ENCODE measurements at regions not wholly inside any gene's neighbourhood (a gene's known extent, or its start where the extent isn't known, plus 50 kb on each side); places are given as distances from the start of the nearest gene placed in this dataset.

DNA sequence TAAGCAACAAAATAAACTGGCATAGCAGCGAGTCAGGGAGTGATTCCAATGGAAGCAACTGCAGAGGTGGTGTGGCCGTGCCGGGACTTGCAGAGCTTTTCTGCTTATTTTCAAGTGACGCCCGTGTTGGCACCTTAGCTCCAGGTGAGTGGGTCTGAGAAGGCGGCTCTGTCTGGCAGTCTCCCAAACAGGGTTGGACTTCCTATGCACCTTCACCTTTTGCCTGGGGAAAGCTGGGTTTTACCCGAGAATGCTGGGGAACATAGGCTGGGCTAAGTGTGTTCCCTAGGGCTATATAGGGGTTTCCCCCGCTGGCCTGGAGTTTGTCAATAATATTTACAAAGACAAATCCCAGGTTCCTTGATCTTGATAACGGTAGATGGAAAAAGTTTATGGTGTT, 179.9 kb upstream of the TBL1XR1 start:
- intact Hi-C loops (cut with DNase I; ENCODE audit: low total_unique reads): no loop called here
- Histone ChIP-seq H3K9me3 (peaks cover 0 to 7% (median 4%) of the 10 kb centered on the region in 3 donors), H3K4me1 (peaks cover 0 to 11% (median 0%) of the 10 kb centered on the region in 4 donors), H3K27me3 (no peaks in the 10 kb centered on the region), H3K36me3 (no peaks in the 10 kb centered on the region), H3K4me3 (no peak overlapping the region), H3K27ac (no peak overlapping the region)
- no peak for DNase-seq
- no peak for TF ChIP-seq CTCF (IDR thresholded peaks at IDR 0.05)

DNA sequence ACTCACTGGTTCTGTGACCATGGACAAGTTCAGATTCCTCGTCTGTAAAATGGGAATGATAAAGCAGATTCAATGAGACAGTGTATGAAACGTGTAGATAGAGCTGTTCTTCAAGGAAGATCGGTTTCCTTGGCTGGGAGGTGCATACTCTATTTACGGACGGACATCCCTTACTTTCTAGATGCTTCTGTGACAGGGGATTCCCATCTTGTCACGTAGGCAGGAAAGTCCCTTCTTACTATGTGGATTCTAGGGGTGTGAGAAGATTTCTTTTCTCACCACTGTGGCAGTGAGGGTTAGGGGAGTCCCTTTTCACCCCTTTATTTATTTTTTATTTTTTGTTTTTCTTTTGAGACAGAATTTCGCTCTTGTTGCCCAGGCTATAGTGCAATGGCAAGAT, 180.9 kb upstream of the TBL1XR1 start:
- Histone ChIP-seq H3K9me3 (peaks cover 0 to 7% (median 4%) of the 10 kb centered on the region in 3 donors), H3K36me3 (no peaks in the 10 kb centered on the region), H3K4me1 (peaks cover 0 to 11% (median 0%) of the 10 kb centered on the region in 4 donors), H3K27me3 (no peaks in the 10 kb centered on the region), H3K27ac (no peak overlapping the region), H3K4me3 (no peak overlapping the region)
- intact Hi-C loops (cut with DNase I; ENCODE audit: low total_unique reads): no loop called here
- TF ChIP-seq CTCF (IDR thresholded peaks at IDR 0.05): no peak
- no peak for DNase-seq

GRCh38 chr3:177379045-177379444, 181.8 kb upstream of the TBL1XR1 start:
- Histone ChIP-seq H3K36me3 (no peaks in the 10 kb centered on the region), H3K4me3 (no peak overlapping the region), H3K4me1 (peaks cover 0 to 7% (median 0%) of the 10 kb centered on the region in 4 donors), H3K27ac (no peak overlapping the region), H3K27me3 (no peaks in the 10 kb centered on the region), H3K9me3 (peaks cover 0 to 7% (median 4%) of the 10 kb centered on the region in 3 donors)
- intact Hi-C loops (cut with DNase I; ENCODE audit: low total_unique reads): no loop called here
- no peak for TF ChIP-seq CTCF (IDR thresholded peaks at IDR 0.05)
- DNase-seq: no peak

DNA sequence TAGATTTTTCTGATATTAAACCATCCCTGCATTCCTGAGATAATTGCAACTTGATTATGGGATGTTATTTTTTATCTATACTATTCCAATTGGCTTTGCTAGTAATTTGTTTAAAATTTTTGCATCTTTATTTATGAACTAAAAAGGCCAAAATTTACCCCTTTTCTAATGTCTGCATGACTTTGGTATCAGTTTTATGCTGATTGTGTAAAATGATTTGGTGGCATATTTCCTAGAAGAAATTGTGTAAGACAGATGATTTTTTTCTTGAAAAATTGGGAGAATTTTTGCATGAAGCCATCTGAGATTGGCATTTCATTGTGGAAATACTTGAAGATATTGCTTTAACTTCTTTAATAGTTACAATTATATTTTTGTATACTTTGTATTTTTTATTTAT, 183.8 kb upstream of the TBL1XR1 start:
- H3K27me3 ChIP-seq: no peaks in the 10 kb centered on the region
- H3K4me1 ChIP-seq: no peaks in the 10 kb centered on the region
- H3K4me3 ChIP-seq: no peak overlapping the region
- no peak for DNase-seq
- intact Hi-C loops (cut with DNase I; ENCODE audit: low total_unique reads): no loop called here
- H3K36me3 ChIP-seq: no peaks in the 10 kb centered on the region
- no peak overlapping the region for H3K27ac ChIP-seq
- no peak for TF ChIP-seq CTCF (IDR thresholded peaks at IDR 0.05)
- H3K9me3 ChIP-seq: peaks cover 0 to 7% (median 4%) of the 10 kb centered on the region in 3 donors

DNA sequence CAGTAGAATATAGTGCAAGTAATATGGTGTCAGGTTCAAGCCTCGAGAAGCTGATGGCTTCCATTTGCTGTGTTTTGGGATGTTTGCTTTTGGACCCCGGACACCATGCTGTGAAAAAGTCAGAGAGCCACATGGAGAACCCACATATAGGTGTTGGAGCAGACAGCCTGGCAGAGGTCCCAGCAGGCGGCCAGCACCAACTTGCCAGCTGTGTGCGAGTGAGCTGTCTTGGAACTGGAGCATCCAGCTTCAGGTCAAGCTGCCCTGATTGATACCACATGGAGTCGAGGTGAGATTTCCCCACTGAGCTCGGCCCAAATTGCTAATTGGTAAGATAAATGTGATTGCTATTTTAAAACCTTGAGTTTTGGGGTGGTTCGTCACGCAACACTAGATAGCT, 185.7 kb upstream of the TBL1XR1 start:
- no peak for DNase-seq
- TF ChIP-seq CTCF (IDR thresholded peaks at IDR 0.05): no peak
- Histone ChIP-seq H3K9me3 (peaks cover 0 to 7% (median 4%) of the 10 kb centered on the region in 3 donors), H3K36me3 (no peaks in the 10 kb centered on the region), H3K4me3 (no peak overlapping the region), H3K27me3 (no peaks in the 10 kb centered on the region), H3K27ac (no peak overlapping the region), H3K4me1 (no peaks in the 10 kb centered on the region)
- intact Hi-C loops (cut with DNase I; ENCODE audit: low total_unique reads): no loop called here

- H3K36me3 ChIP-seq: no peaks in the 10 kb centered on the region
- no peak for TF ChIP-seq CTCF (IDR thresholded peaks at IDR 0.05)
- no peak overlapping the region for H3K27ac ChIP-seq
- peaks cover 0 to 7% (median 4%) of the 10 kb centered on the region in 3 donors for H3K9me3 ChIP-seq
- DNase-seq: no peak
- no peak overlapping the region for H3K4me3 ChIP-seq
- intact Hi-C loops (cut with DNase I; ENCODE audit: low total_unique reads): no loop called here
- H3K27me3 ChIP-seq: no peaks in the 10 kb centered on the region
- H3K4me1 ChIP-seq: no peaks in the 10 kb centered on the region
Observed at GRCh38 chr3:177385186-177385585, 187.9 kb upstream of the TBL1XR1 start.
